WTC11 (cell line): ENCODE measurements at regions not wholly inside any gene's neighbourhood (a gene's known extent, or its start where the extent isn't known, plus 50 kb on each side); places are given as distances from the start of the nearest gene placed in this dataset.

Experiments
- CBFB ChIP-seq: sonication (generic); formaldehyde crosslinking; IDR thresholded peaks from 2 replicates; pipeline ENCODE4 v1.8.1; 2022; ENCODE audit warnings: mild to moderate bottlenecking, low read depth, missing genetic modification reagents
- ZBTB21 ChIP-seq: sonication (generic); formaldehyde crosslinking; IDR thresholded peaks from 2 replicates; pipeline ENCODE4 v1.8.1; 2023; ENCODE audit warnings: mild to moderate bottlenecking, missing genetic modification reagents, borderline replicate concordance
- TF ChIP-seq, protein P1 (sequence below): sonication (generic); formaldehyde crosslinking; IDR thresholded peaks from 2 replicates; pipeline ENCODE4 v1.8.0; 2023; ENCODE audit warnings: missing genetic modification reagents

- TF ChIP-seq ZBTB21 (CRISPR knock-in tag) (no peak), CBFB (CRISPR knock-in tag) (no peak)
- TF ChIP-seq, protein P1, sequence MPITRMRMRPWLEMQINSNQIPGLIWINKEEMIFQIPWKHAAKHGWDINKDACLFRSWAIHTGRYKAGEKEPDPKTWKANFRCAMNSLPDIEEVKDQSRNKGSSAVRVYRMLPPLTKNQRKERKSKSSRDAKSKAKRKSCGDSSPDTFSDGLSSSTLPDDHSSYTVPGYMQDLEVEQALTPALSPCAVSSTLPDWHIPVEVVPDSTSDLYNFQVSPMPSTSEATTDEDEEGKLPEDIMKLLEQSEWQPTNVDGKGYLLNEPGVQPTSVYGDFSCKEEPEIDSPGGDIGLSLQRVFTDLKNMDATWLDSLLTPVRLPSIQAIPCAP, result no peak
Measured at GRCh38 chr2:117341690-117342089, 472.8 kb upstream of the DDX18 start.
